ENCODE measurements at regions not wholly inside any gene's neighbourhood (a gene's known extent, or its start where the extent isn't known, plus 50 kb on each side); places are given as distances from the start of the nearest gene placed in this dataset.
A peak's percentile ranks its signal among the peaks of the same experiment; 100 is the strongest.

GRCh38 chr15:69893863-69894262 is 203.9 kb downstream of the TLE3 start:
- no TSS peak for BruUV-seq (replicated peaks)
- CTCF ChIA-PET (ENCODE audit: unreplicated experiment): interaction anchor here (0.6 kb wide), 2 partner anchors 88 to 246 kb away, joined by 3 to 7 read pairs; no protein-coding TSS in a partner anchor
- Histone ChIP-seq H2AFZ (ENCODE audit: low read length) (peak overlapping the region; percentile 49; the same call in 1 of the 2 replicates), H3K9me2 (ENCODE audit: insufficient read depth, low read length) (no peaks in the 10 kb centered on the region), H3K9me3 (ENCODE audit: low read length) (peaks cover 7% of the 10 kb centered on the region; the same call in 1 of the 2 replicates), H4K20me1 (ENCODE audit: insufficient read depth, low read length) (no peaks in the 10 kb centered on the region), H3K4me3 (ENCODE audit: low read depth, low read length, poor library complexity, severe bottlenecking) (no peak overlapping the region), H3K36me3 (ENCODE audit: insufficient read depth, low read length) (no peaks in the 10 kb centered on the region; the same call in 1 of the 2 replicates), H3K79me2 (ENCODE audit: insufficient read depth, low read depth, low read length) (no peaks in the 10 kb centered on the region), H3K27ac (ENCODE audit: low read depth, low read length, poor library complexity, severe bottlenecking) (no peak overlapping the region), H3K4me2 (ENCODE audit: low read length) (no peak overlapping the region), H3K4me1 (ENCODE audit: insufficient read depth, low read length, poor library complexity, severe bottlenecking) (peaks cover 10% of the 10 kb centered on the region)
- no peak for TF ChIP-seq EZH2phosphoT487 (IDR thresholded peaks at IDR 0.05; ENCODE audit: borderline replicate concordance, low read depth, low read length)
- TF ChIP-seq, protein P1, sequence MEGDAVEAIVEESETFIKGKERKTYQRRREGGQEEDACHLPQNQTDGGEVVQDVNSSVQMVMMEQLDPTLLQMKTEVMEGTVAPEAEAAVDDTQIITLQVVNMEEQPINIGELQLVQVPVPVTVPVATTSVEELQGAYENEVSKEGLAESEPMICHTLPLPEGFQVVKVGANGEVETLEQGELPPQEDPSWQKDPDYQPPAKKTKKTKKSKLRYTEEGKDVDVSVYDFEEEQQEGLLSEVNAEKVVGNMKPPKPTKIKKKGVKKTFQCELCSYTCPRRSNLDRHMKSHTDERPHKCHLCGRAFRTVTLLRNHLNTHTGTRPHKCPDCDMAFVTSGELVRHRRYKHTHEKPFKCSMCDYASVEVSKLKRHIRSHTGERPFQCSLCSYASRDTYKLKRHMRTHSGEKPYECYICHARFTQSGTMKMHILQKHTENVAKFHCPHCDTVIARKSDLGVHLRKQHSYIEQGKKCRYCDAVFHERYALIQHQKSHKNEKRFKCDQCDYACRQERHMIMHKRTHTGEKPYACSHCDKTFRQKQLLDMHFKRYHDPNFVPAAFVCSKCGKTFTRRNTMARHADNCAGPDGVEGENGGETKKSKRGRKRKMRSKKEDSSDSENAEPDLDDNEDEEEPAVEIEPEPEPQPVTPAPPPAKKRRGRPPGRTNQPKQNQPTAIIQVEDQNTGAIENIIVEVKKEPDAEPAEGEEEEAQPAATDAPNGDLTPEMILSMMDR (conservative IDR thresholded peaks at IDR 0.05; ENCODE audit: low read length): no peak
- intact Hi-C loops (cut with micrococcal nuclease; ENCODE audit: unreplicated experiment): no loop called here
- POLR2A ChIA-PET: no interaction called here
- DNase-seq (ENCODE audit: low spot score): no peak

DNA sequence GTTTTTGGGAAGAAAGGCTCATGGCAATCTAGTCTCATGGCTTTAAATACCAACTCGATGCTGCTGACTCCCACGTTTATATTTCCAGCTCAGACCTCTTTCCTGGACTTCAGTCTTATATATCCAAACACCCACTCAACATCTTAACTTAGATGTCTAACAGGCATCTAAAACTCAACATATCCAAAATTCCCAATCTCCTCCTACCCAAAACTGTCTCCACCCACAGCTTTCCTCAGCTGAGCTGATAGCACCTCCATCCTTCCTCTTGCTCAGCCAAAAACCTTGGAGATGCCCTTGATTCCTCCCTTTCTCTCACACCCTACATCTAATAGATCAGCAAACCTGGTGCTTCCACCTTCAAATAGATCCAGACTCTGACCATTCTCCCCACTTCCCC is 202.5 kb downstream of the TLE3 start:
- H3K9me3 ChIP-seq (ENCODE audit: low read length): peaks cover 7% of the 10 kb centered on the region; the same call in 1 of the 2 replicates
- ChIA-PET POLR2A (no interaction called here), CTCF (ENCODE audit: unreplicated experiment) (no interaction called here)
- H3K4me2 ChIP-seq (ENCODE audit: low read length): no peak overlapping the region
- no peaks in the 10 kb centered on the region for H4K20me1 ChIP-seq (ENCODE audit: insufficient read depth, low read length)
- no peak for DNase-seq (ENCODE audit: low spot score)
- H3K4me1 ChIP-seq (ENCODE audit: insufficient read depth, low read length, poor library complexity, severe bottlenecking): peaks cover 10% of the 10 kb centered on the region
- intact Hi-C loops (cut with micrococcal nuclease; ENCODE audit: unreplicated experiment): no loop called here
- no peak overlapping the region for H2AFZ ChIP-seq (ENCODE audit: low read length)
- H3K27ac ChIP-seq (ENCODE audit: low read depth, low read length, poor library complexity, severe bottlenecking): no peak overlapping the region
- TF ChIP-seq EZH2phosphoT487 (IDR thresholded peaks at IDR 0.05; ENCODE audit: borderline replicate concordance, low read depth, low read length): no peak
- TF ChIP-seq, protein P1 (conservative IDR thresholded peaks at IDR 0.05; ENCODE audit: low read length): no peak
- H3K36me3 ChIP-seq (ENCODE audit: insufficient read depth, low read length): no peaks in the 10 kb centered on the region; the same call in 1 of the 2 replicates
- BruUV-seq (replicated peaks): no TSS peak
- no peaks in the 10 kb centered on the region for H3K9me2 ChIP-seq (ENCODE audit: insufficient read depth, low read length)
- H3K79me2 ChIP-seq (ENCODE audit: insufficient read depth, low read depth, low read length): no peaks in the 10 kb centered on the region
- no peak overlapping the region for H3K4me3 ChIP-seq (ENCODE audit: low read depth, low read length, poor library complexity, severe bottlenecking)

DNA sequence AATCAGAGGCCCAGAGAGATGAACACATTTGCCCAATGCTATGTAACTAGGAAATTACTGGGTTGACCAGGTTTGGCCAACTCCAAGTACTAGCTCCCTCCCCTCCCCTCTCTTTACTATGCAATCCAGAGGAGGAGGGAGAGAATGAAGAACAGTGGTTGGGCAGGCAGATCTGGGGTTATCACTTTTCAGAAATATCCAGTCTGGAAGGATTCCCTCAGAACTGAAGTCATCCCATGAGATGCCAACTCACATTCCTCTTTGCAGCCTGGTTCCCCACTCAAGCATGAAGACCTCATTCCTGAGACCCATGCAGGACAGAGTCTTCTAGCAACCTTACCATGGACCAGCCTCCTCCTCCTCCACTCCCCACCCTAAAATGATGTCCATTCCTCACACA is 201.1 kb downstream of the TLE3 start:
- Histone ChIP-seq H3K9me3 (ENCODE audit: low read length) (peaks cover 2% of the 10 kb centered on the region; the same call in 1 of the 2 replicates), H3K4me1 (ENCODE audit: insufficient read depth, low read length, poor library complexity, severe bottlenecking) (peaks cover 10% of the 10 kb centered on the region), H3K4me2 (ENCODE audit: low read length) (no peak overlapping the region), H3K9me2 (ENCODE audit: insufficient read depth, low read length) (no peaks in the 10 kb centered on the region), H2AFZ (ENCODE audit: low read length) (no peak overlapping the region), H3K36me3 (ENCODE audit: insufficient read depth, low read length) (no peaks in the 10 kb centered on the region), H3K4me3 (ENCODE audit: low read depth, low read length, poor library complexity, severe bottlenecking) (no peak overlapping the region), H3K27ac (ENCODE audit: low read depth, low read length, poor library complexity, severe bottlenecking) (no peak overlapping the region), H4K20me1 (ENCODE audit: insufficient read depth, low read length) (no peaks in the 10 kb centered on the region), H3K79me2 (ENCODE audit: insufficient read depth, low read depth, low read length) (no peaks in the 10 kb centered on the region)
- ChIA-PET CTCF (ENCODE audit: unreplicated experiment) (no interaction called here), POLR2A (no interaction called here)
- no peak for DNase-seq (ENCODE audit: low spot score)
- no TSS peak for BruUV-seq (replicated peaks)
- no peak for TF ChIP-seq EZH2phosphoT487 (IDR thresholded peaks at IDR 0.05; ENCODE audit: borderline replicate concordance, low read depth, low read length)
- TF ChIP-seq, protein P1 (conservative IDR thresholded peaks at IDR 0.05; ENCODE audit: low read length): no peak
- intact Hi-C loops (cut with micrococcal nuclease; ENCODE audit: unreplicated experiment): no loop called here
